ENCODE measurements at regions not wholly inside any gene's neighbourhood (a gene's known extent, or its start where the extent isn't known, plus 50 kb on each side); places are given as distances from the start of the nearest gene placed in this dataset.

DNA sequence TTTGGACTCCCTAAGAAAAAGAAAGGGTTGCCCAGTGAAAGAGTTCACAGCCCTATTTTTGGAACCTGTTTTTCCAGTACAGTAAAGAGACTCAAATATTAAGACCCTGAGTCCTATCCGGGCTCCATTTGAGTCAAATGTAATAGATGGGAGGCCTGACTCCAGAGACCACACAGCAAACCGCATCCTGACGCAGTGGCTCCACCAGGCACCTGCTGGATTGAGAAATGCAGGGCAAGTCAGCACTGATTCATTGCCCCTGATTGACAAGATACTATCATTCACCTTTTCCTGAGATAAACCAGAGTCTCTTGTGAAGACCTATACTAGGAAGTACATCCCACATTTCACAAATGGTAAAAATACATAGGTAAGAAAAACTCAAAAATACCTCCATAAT, 715.7 kb upstream of the SOX9 start:
- TF ChIP-seq, protein P1, sequence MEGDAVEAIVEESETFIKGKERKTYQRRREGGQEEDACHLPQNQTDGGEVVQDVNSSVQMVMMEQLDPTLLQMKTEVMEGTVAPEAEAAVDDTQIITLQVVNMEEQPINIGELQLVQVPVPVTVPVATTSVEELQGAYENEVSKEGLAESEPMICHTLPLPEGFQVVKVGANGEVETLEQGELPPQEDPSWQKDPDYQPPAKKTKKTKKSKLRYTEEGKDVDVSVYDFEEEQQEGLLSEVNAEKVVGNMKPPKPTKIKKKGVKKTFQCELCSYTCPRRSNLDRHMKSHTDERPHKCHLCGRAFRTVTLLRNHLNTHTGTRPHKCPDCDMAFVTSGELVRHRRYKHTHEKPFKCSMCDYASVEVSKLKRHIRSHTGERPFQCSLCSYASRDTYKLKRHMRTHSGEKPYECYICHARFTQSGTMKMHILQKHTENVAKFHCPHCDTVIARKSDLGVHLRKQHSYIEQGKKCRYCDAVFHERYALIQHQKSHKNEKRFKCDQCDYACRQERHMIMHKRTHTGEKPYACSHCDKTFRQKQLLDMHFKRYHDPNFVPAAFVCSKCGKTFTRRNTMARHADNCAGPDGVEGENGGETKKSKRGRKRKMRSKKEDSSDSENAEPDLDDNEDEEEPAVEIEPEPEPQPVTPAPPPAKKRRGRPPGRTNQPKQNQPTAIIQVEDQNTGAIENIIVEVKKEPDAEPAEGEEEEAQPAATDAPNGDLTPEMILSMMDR (optimal IDR thresholded peaks at IDR 0.05 in 1 of 3, IDR thresholded peaks at IDR 0.05 in 1 of 3, conservative IDR thresholded peaks at IDR 0.05 in 1 of 3; ENCODE audit: extremely low read depth in 1 of 3, insufficient read depth in 2 of 3, low read length in 3 of 3), result no peak
- no peak for TF ChIP-seq EZH2 (IDR thresholded peaks at IDR 0.05; ENCODE audit: low read length)

Data from keratinocyte (primary cell).